HTR-8/SVneo (cell line): ENCODE measurements at regions not wholly inside any gene's neighbourhood (a gene's known extent, or its start where the extent isn't known, plus 50 kb on each side); places are given as distances from the start of the nearest gene placed in this dataset.
"Not testable (repeated sequence)": the region's sequence is repeated elsewhere in the genome, so short reads cannot be mapped to it uniquely, and the experiment has no call there.

Experiments
- DNase-seq: peaks from one replicate; pipeline ENCODE4 v3.0.0; 2011; ENCODE audit warnings: low spot score, mixed read lengths; ENCODE audit not compliant: insufficient read length
- FAIRE-seq: peaks from 2 replicates; lab custom pipeline; 2011; peaks lifted over from hg19 to GRCh38; lab: Jason Lieb, UNC

GRCh38 chr2:75865702-75866101, 155.0 kb upstream of the GCFC2 start:
- no peak for FAIRE-seq
- no peak for DNase-seq

DNA sequence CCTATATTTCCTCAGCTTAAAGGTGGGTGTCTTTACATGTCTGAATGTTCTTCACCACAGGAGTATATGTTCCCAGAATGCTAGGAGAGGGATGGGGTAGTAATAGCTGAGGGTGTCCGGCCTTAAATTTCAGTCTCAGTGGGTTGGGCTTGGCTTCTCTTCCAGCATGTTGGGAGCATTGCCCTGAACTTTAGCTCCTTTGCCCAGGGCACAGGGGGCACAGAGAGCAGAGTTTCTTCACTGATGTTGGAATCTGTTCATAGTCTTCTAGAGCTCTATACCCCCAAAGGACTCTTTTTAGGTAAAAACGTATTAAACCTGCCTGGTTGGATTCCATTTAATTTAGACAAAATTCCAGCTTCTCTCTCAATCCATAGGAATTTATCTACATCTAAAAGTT, 154.4 kb upstream of the GCFC2 start:
- DNase-seq (no peak), FAIRE-seq (no peak)

DNA sequence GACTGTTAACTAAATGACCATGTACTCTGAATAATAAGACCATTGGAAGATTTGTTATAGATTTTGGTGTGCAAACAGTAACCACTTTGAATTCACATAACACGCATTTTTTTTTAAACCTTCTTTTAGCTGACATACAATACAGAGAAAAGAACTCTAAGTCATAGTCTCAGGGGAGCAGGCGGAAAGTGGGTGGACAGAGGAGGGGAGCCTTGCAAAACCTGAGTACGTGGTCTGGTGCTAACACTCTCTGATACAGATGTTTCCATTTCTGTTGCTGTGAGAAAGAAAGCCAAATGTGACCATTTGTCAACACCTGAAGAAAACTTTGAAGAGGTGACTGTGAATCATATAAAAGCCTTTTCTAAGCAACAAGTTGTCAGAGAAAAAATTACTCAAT, 151.8 kb upstream of the GCFC2 start:
- DNase-seq (no peak), FAIRE-seq (no peak)

GRCh38 chr2:75853436-75853835, 142.7 kb upstream of the GCFC2 start:
- FAIRE-seq = no peak

GRCh38 chr2:75852639-75853038, 141.9 kb upstream of the GCFC2 start:
- FAIRE-seq = no peak
- no peak for DNase-seq

More at GRCh38 chr2:75853436-75853835, 142.7 kb upstream of the GCFC2 start:
- no peak for DNase-seq

DNA sequence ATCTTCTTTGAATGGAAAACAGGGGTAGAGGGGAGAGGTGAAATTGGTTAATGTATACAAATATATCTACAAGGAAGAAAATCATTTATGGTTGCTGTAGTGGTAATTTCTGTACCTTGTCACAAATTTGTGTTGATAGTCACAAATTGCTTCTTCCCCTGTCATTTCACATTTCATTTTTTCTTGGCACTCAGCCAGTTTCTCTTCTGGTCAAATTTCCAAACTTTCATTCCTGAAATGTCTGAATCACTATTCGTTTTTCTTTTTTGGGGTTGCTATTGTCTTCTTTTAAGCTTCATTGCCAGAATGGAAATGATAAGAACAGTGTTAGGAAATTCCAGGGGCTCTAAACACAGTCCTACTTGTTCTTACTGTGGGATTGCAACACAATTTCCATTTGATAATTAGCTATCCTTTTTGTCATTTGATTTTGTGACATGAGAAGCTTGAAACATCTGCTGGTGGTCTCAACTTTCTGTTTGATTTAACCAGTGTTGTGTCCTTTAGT, 136.0 kb upstream of the GCFC2 start:
- no peak for FAIRE-seq
- DNase-seq = no peak

DNA sequence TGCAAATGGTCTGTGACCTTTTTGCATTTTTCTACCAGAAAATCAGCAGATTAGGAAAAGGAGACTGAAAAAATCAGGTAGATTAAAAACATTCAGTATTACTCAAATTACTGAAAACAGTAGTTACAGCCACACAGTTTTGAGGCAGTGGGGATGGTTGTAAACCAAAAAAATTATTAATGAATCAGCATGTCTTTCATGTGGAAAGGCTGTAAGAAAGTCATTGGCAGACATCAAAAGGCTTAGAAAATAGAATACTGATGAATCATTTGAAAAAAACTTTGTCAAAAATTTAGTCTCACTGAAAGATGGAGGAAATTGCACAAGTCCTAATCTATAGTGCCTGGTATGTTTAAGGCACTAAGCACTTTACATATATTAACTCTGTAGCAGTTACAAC, 133.9 kb upstream of the GCFC2 start:
- FAIRE-seq = no peak
- no peak for DNase-seq

GRCh38 chr2:75834588-75834987, 123.9 kb upstream of the GCFC2 start:
- not testable (repeated sequence) for FAIRE-seq, DNase-seq

- DNase-seq (no peak), FAIRE-seq (no peak)
These were observed 122.7 kb upstream of the GCFC2 start for GRCh38 chr2:75833386-75833785.

GRCh38 chr2:75828826-75829225, 118.1 kb upstream of the GCFC2 start:
- FAIRE-seq = no peak

DNA sequence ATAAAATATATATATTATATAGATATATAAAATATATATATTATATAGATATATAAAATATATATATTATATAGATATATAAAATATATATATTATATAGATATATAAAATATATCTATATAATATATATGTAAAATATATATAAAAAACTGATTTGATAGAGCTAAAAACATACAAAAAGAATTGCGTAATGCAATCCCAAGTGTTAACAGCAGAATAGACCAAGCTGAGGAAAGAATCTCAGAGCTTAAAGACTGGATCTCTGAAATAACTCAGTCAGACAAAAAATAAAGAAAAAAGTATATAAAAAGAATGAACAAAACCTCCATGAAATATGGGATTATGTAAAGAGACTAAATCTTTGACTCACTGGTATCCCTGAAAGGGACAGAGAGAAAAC, 112.8 kb upstream of the GCFC2 start:
- FAIRE-seq = not testable (repeated sequence)

More at GRCh38 chr2:75828826-75829225, 118.1 kb upstream of the GCFC2 start:
- DNase-seq = no peak

GRCh38 chr2:75822336-75822735, 111.6 kb upstream of the GCFC2 start:
- FAIRE-seq = no peak
- DNase-seq = no peak

More for the DNA sequence above, 112.8 kb upstream of the GCFC2 start:
- not testable (repeated sequence) for DNase-seq

DNA sequence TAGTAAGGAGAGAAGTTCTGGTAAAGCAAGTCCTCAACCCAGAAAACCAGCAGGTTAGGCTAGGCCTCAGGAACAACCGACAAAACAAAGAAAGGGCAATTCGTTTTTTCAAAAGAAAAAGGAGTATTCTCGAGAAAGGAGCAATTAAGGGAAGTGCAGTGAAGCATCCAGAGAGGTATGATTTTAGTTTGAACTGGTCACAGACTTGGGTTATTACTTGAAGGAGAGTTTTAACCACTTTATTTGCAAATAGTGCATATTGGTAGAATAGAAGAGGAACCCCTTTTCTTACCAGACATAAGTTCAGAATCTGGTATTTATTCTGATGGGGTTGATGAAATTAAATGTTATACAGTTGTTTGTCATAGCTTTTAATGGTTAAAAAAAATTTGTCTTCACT, 110.0 kb upstream of the GCFC2 start:
- no peak for FAIRE-seq
- DNase-seq = no peak

DNA sequence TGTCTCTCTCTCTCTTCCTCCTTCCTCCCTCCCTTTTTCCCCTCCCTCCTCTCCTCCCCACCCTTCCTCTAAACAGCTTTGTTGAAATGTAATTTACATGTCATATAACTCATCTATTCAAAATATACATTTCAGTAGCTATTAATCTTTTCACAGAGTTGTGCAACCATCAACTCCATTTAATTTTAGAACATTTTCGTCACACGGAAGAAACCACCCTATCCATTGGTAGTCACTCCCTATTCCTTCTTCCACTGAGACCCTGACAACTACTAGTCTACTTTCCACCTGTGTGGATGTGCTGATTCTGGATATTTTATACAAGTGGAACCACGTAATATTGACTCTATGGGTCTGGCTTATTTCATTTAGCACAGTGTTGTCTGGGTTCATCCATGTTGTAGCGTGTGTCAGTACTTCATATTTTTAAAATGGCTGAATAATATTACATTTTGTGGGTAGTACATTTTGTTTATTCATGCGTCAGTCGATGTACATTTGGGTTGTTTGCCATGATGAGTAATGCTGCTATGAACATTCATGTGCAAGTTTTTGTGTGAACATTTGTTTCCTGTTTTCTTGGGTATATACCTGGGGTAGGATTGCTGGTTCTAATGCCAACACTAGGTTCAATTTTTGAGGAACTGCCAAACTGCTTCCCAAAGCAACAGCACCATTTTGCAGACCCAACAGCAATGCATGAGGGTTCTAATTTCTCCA, 100.1 kb upstream of the GCFC2 start:
- FAIRE-seq (no peak), DNase-seq (no peak)

- DNase-seq = no peak
- no peak for FAIRE-seq
These were observed 98.2 kb upstream of the GCFC2 start for GRCh38 chr2:75808793-75809535.

DNA sequence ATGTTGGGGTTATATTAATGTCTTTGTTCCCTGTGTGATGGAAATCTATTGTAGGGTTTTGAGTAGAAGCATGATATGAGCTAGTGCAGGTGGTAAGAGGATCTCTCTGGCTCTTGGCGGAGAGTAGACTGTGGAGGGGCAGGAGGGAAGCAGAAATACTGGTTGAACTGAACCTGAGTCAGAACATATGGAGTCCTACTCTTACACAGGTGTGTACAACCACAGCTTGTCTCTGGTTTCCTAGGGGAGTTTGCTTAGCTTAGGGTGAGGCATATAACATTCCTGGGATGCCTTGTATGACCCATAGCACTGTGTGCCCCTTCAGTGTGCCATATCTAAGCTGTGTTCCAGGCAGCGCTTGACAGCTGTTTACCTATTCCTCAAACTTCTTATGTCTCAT, 97.3 kb upstream of the GCFC2 start:
- DNase-seq = no peak
- FAIRE-seq = no peak

GRCh38 chr2:75801234-75801982, 90.7 kb upstream of the GCFC2 start:
- DNase-seq (no peak), FAIRE-seq (no peak)

DNA sequence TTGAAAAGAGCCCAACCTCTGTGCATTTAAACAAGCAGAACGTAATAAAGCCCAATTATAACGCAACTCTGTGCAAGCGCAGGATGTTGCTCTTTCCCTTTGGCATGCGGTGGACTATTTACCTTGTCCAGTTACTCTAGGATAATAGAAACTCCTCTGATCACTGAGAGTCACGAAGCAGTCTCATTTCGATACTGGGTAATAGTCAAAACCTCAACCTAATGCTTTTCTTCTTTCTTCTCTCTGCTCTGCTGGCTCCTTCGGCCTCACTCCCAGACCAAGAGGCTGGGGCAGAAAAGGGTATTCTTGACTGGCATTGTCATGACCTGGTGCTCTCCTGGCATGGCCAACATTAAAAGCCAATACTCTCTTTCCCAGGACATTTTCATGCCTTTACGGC, 89.7 kb upstream of the GCFC2 start:
- FAIRE-seq (no peak), DNase-seq (no peak)

- DNase-seq (no peak), FAIRE-seq (no peak)
These were observed 89.1 kb upstream of the GCFC2 start for GRCh38 chr2:75799859-75800258.

GRCh38 chr2:75798569-75798968, 87.9 kb upstream of the GCFC2 start:
- DNase-seq (no peak), FAIRE-seq (no peak)

DNA sequence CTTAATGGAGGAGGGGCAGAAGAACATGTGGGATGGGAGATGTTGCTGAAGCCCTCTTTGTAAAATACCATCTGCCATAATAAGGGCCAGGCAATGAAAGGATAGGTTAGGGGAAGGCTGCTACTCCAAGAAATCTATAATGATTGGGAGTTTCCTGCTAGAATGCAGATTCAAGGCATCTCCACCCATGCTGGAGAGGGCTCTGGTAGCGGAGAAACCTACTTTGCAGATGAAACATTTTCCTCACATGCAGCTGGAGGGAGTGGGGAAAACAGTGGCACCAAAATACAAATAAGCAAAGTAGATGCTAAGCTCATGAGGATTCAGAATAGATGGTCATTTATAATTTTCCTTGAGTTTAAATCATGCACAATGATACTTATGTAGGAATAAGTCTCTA, 82.3 kb upstream of the GCFC2 start:
- no peak for FAIRE-seq
- DNase-seq = no peak
